ENCODE measurements at regions not wholly inside any gene's neighbourhood (a gene's known extent, or its start where the extent isn't known, plus 50 kb on each side); places are given as distances from the start of the nearest gene placed in this dataset.

DNA sequence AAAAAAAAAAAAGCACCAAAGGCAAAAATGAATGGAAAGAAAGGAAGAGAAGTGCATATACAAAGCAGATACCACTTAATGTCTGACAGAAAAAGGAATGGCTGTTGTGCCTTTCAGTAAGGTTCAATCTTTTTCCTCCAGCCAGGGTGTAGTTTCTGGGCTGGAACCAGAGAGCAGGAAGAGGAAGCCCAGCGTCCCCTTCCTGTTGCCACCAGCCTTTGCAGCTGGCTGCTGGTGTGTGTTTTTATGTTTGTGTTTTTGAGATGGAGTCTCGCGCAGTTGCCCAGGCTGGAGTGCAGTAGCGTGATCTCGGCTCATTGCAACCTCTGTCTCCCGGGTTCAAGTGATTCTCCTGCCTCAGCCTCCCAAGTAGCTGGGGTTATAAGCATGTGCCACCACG is 64.6 kb upstream of the LTA4H start:
- H4K91ac ChIP-seq (ENCODE audit: insufficient read depth, low read depth, low read length) = no peak overlapping the region
- H2BK20ac ChIP-seq (ENCODE audit: low read depth, low read length) = no peak overlapping the region
- H3K79me1 ChIP-seq (ENCODE audit: low read depth in 1 of 2, low read length in 2 of 2) = no peaks in the 10 kb centered on the region
- no peak overlapping the region for H3K18ac ChIP-seq (ENCODE audit: low read depth, low read length)
- no peak overlapping the region for H2AK9ac ChIP-seq (replicated peaks; ENCODE audit: low read depth, low read length, poor library complexity)
- no peak overlapping the region for H3K14ac ChIP-seq (replicated peaks; ENCODE audit: low read depth, low read length)
- no peak overlapping the region for H4K8ac ChIP-seq (ENCODE audit: low read depth in 2 of 2, low read length in 2 of 2)
- H3K9me1 ChIP-seq (ENCODE audit: insufficient read depth, low read length) = no peaks in the 10 kb centered on the region; the same call in 1 of the 2 replicates
- POLR2A ChIA-PET (ENCODE audit: unreplicated experiment) = interaction anchor here (0.6 kb wide), 1 partner anchor 150 kb away, joined by 6 read pairs; no protein-coding TSS in a partner anchor
- H3K27me3 ChIP-seq (ENCODE audit: control insufficient read depth, insufficient read depth, low read length) = peaks cover 7% of the 10 kb centered on the region
- H3K4me1 ChIP-seq (ENCODE audit: control insufficient read depth, insufficient read depth, low read length) = no peaks in the 10 kb centered on the region
- intact Hi-C loops (cut with micrococcal nuclease) = no loop called here
- H3K36me3 ChIP-seq (ENCODE audit: control insufficient read depth, insufficient read depth, low read length) = no peaks in the 10 kb centered on the region
- ATAC-seq (ENCODE audit: low read depth) (no peak), DNase-seq (no peak)
- no peaks in the 10 kb centered on the region for H3K9me3 ChIP-seq (ENCODE audit: control insufficient read depth, insufficient read depth, low read length)
- dilution Hi-C loops (cut with HindIII; ENCODE audit: low sequenced_read_pairs, unreplicated experiment) = no loop called here
- no peak overlapping the region for H3K23ac ChIP-seq (ENCODE audit: low read depth, low read length)
- H3K27ac ChIP-seq (ENCODE audit: insufficient read depth, low read length) = no peak overlapping the region
- H2AFZ ChIP-seq (replicated peaks; ENCODE audit: low read length, poor library complexity) = no peak overlapping the region
- no peak overlapping the region for H2BK120ac ChIP-seq (ENCODE audit: low read depth, low read length)
- H3K56ac ChIP-seq (ENCODE audit: extremely low read depth, insufficient read depth, low read length) = no peak overlapping the region
- no peak for TF ChIP-seq BHLHE40 (IDR thresholded peaks at IDR 0.05; ENCODE audit: low read depth, low read length)
- TF ChIP-seq, protein P1, sequence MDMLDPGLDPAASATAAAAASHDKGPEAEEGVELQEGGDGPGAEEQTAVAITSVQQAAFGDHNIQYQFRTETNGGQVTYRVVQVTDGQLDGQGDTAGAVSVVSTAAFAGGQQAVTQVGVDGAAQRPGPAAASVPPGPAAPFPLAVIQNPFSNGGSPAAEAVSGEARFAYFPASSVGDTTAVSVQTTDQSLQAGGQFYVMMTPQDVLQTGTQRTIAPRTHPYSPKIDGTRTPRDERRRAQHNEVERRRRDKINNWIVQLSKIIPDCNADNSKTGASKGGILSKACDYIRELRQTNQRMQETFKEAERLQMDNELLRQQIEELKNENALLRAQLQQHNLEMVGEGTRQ (IDR thresholded peaks at IDR 0.05; ENCODE audit: low read depth, low read length) = no peak
- TF ChIP-seq, protein P2, sequence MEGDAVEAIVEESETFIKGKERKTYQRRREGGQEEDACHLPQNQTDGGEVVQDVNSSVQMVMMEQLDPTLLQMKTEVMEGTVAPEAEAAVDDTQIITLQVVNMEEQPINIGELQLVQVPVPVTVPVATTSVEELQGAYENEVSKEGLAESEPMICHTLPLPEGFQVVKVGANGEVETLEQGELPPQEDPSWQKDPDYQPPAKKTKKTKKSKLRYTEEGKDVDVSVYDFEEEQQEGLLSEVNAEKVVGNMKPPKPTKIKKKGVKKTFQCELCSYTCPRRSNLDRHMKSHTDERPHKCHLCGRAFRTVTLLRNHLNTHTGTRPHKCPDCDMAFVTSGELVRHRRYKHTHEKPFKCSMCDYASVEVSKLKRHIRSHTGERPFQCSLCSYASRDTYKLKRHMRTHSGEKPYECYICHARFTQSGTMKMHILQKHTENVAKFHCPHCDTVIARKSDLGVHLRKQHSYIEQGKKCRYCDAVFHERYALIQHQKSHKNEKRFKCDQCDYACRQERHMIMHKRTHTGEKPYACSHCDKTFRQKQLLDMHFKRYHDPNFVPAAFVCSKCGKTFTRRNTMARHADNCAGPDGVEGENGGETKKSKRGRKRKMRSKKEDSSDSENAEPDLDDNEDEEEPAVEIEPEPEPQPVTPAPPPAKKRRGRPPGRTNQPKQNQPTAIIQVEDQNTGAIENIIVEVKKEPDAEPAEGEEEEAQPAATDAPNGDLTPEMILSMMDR (conservative IDR thresholded peaks at IDR 0.05; ENCODE audit: low read depth, low read length) = no peak
- no peak for TF ChIP-seq NFE2L2 (IDR thresholded peaks at IDR 0.05; ENCODE audit: low read depth, low read length)
- no peak for TF ChIP-seq FOS (IDR thresholded peaks at IDR 0.05; ENCODE audit: low read depth, low read length)
- no peak for TF ChIP-seq CHD1 (IDR thresholded peaks at IDR 0.05; ENCODE audit: low read depth, low read length)
- TF ChIP-seq CEBPB (IDR thresholded peaks at IDR 0.05; ENCODE audit: low read depth, low read length) = no peak
- TF ChIP-seq RFX5 (IDR thresholded peaks at IDR 0.05; ENCODE audit: low read depth, low read length) = no peak
- TF ChIP-seq SMC3 (IDR thresholded peaks at IDR 0.05; ENCODE audit: low read depth, low read length) = no peak
- no peak for TF ChIP-seq RAD21 (IDR thresholded peaks at IDR 0.05; ENCODE audit: low read length)
- TF ChIP-seq MXI1 (IDR thresholded peaks at IDR 0.05; ENCODE audit: borderline replicate concordance, low read depth, low read length) = no peak
- no peak overlapping the region for H4K5ac ChIP-seq (ENCODE audit: low read depth, low read length)
- no peak overlapping the region for H3K9ac ChIP-seq (ENCODE audit: low read depth, low read length)
- no peak overlapping the region for H3K4me2 ChIP-seq (ENCODE audit: low read depth, low read length)
- WGBS, 2 experiments (ENCODE audit: extremely low coverage in 2 of 2, insufficient read length in 1 of 2) = 95% methylated on average over 3 of the region's 7 CpGs; no CpG with 5 or more reads in 1 of the 2 experiments
- CTCF ChIA-PET = interaction anchor here (0.5 kb wide), 1 partner anchor 49 kb away, joined by 3 read pairs; no protein-coding TSS in a partner anchor
- H3K4me3 ChIP-seq (ENCODE audit: insufficient read depth, low read depth, low read length) = no peak overlapping the region
- in situ Hi-C loops (cut with MboI; ENCODE audit: low sequenced_read_pairs) = no loop called here
- H2AK5ac ChIP-seq (ENCODE audit: low read depth, low read length) = no peak overlapping the region
- H2BK5ac ChIP-seq (ENCODE audit: low read depth, low read length, poor library complexity, severe bottlenecking) = no peak overlapping the region
- no peak overlapping the region for H2BK15ac ChIP-seq (ENCODE audit: low read depth, low read length)
- no TSS peak for BruUV-seq (replicated peaks)
- no peak overlapping the region for H3K4ac ChIP-seq (ENCODE audit: low read depth, low read length)
- no peaks in the 10 kb centered on the region for H4K20me1 ChIP-seq (ENCODE audit: insufficient read depth, low read length)

Measured in IMR-90 (cell line).